Adipose tissue (tissue), 3 donors: ENCODE measurements at regions not wholly inside any gene's neighbourhood (a gene's known extent, or its start where the extent isn't known, plus 50 kb on each side); places are given as distances from the start of the nearest gene placed in this dataset.

ENCODE experiments used
- H3K27ac ChIP-seq: one replicate; pipeline ENCODE4 v1.5.1; 2013; ENCODE audit warnings: low read depth, low read length
- WGBS, 3 donors: extraction: QIAGEN DNeasy Blood & Tissue Kit; methylation state at CpG; one replicate each; pipeline ENCODE4 v1.1.7; 2013; 5-methylcytosine and 5-hydroxymethylcytosine counted together
- donor health status: healthy with polysubstance abuse.
- donor health status: Bipolar disorder and iron deficiency.
- donor health status: healthy.

DNA sequence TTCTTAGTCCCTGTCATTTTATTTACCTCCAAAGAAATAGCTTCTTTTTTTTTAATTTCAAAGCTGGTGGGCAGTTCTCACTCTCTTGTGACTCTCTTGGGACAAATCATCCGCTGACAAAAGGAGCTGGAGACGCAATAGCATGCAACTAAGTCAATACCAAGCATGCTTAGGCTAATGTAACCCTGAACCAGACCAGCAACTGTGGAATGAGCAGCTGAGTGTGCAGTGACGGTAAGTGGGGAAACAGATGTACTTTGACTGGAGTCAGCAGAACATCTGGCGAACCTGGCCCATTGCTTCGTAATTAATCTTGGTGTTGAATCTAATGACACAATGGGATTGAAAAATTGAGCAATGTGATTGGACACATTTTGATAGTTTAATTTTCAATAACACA, 280.7 kb upstream of the PLXNA2 start:
- no peak overlapping the region for H3K27ac ChIP-seq
- 55 to 92% (median 71%) methylated on average over 5 of the region's 5 CpGs for WGBS, 3 donors

DNA sequence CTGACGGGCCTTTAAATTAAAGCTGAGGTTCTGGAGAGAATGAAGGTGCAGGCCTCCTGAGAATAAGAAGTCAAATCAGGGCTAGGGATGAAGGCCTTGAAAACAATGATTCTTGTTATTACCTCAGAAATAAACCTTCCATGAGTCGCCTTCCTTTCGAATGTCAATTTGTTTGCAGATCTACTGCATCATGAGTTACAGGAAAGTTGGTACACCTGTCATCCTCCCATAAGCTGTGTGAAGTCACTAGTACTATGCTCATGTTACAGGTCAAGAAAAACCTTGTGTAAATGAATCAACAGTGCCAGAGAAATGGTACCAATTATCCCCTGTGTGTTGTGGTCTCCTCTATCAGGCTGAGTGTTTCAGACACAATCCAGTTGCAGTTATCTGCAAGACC, 281.2 kb upstream of the PLXNA2 start:
- WGBS, 3 donors = 35 to 58% (median 52%) methylated on average over 3 of the region's 3 CpGs

DNA sequence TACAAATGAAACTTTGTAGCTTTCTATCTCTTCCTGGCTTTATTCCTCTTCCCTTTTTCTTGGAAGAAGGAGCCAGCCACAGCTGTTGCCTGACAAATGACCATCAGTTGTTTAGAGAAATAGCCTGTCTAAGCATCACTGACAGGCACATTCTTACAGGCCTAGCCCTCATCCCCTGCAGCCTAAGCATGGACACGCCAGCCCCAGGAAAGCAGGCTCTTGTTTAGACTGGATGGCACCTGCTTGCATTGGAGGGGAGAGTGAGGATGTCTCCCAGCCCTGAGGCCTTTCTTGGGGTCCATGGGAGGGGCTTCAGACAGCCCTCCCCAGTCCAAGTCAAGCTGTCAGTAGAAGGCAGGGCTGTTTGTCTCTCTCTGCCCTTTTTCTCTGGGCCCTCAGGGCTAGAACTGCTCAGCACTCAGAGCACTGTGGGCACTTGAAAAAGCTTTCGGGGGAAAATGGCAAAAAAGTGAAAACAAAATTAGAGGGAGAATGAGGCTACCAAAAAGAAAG, 282.5 kb upstream of the PLXNA2 start:
- no peak overlapping the region for H3K27ac ChIP-seq
- WGBS, 3 donors = 91 to 100% (median 95%) methylated on average over 2 of the region's 2 CpGs

More for the DNA sequence above, 281.2 kb upstream of the PLXNA2 start:
- H3K27ac ChIP-seq = no peak overlapping the region

DNA sequence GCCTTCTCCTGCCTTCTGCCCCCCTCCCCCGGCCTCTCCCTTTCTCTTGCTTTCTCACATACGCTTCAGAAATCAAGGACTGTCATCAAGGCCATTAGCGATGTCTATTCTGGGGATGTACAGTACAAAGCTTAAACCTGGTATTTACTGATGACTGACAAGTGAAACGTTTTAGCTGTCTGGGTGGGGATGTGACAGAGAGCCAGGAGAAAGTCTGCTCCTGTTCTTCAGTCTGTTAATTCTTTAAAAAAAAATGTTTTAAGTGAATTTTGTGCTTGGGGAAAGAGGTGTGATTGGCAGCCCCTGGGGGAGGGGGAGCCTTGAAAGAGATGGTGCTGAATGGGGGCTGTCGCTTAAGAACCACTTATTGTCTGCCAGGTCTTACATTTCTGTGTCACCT, 283.0 kb upstream of the PLXNA2 start:
- 76 to 88% (median 83%) methylated on average over 5 of the region's 5 CpGs for WGBS, 3 donors
- no peak overlapping the region for H3K27ac ChIP-seq

DNA sequence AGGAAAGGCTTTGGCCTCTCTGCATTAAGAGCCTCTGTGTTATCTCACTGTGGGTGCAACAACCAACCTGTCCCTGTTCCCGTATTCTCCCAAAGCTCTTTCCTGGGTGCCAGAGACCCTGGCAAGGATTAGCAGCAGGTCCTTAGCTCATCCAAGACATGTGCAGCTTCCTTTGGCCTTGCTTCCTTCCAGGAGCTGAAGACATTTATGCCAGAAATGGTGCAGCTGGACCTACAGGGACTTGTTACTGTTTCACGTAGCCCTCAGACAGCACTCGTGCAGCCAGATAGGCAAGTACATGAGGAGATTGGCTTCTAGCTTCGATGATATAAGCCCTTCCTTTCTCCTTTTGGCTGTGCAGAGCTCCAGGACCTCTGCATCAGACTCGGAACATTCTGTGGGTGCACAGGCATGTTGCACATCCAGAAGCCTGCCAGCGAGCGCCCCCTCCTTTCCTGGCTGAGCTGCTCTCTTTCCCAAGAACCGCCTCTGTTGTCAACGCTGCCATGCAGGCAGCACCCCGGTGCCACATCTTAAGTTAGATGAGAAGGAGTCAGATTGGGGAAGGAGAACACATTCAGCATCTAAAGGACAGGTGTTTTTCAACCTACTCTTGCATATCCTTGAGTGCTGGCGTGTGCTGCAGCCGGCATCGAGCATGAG, 284.5 kb upstream of the PLXNA2 start:
- H3K27ac ChIP-seq = no peak overlapping the region
- WGBS, 3 donors = 60 to 69% (median 64%) methylated on average over 13 of the region's 13 CpGs

DNA sequence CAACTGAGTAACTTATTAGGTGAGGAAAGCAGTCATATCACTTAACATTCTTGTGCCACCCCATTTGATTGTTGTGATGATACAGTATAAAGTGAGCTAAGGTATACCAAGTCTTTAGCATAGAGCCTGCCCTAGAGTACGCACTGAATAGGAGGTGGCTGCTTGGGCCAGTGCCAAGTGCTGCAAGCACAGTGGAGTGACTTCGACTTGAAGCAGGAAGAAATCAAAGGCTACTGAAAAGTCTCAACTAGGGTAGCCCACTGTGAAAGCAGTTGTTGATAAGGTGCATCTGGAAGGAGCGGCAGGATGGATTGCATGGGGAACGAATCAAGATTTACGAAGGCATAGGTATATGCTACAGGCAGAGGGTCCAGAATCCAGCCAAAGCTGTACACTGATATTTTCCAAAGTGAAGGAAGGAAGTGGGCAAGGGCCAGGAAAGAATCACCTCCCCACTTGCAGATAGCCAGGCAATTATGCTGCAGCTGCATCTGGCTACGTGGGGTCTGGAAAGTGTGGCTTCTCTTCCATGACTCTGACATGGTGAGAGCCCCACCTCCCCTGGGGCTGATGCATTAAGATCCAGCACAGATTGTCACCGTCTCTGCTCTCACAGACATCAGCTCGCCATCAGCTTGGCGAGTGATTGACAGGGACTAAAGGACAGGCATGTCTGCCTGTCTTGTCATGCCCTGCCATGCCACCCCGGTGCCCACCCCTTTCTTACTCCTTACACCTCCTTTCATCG, 287.0 kb upstream of the PLXNA2 start:
- no peak overlapping the region for H3K27ac ChIP-seq
- 61 to 69% (median 64%) methylated on average over 11 of the region's 11 CpGs for WGBS, 3 donors

DNA sequence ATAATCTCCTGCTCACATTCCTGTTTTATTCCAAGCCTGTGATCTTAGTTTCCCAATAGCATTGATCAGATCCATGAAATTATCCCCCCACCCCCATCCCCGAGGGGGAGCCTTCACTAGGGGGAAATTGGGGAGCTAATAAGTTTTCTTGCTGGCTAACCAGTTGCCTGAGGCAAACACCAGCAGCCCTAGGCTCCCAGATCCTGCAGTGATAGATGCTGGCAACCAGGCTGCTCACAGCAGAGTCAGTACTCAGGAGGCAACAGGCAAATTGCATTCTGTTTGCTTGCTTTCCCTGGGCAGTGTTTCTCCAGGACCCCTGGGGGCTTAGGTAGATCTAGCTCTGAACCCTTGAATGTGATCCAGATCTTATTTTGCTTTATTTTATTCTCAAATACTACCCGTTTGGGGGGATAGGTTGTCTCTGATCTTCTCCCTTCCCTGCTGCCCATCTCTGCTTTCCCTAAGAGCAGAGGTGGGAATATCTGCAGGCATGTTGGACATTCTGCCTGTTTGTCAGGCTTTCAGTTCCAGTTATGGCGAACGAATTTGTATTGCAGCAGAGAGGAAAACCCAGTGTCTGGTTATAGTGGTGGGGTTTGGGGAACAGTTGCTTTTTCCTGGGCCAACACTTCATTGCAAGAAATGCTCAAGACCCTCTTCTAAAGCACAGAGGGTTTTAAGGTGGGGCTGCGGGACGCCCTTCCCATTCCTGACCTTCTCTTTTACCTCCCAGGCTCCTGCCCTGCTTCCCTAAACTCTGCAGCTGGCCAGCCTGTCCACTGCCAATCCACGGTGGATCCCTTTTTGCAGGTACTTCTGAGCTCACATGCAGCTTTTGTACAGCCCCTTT, 289.8 kb upstream of the PLXNA2 start:
- 65 to 84% (median 80%) methylated on average over 7 of the region's 7 CpGs for WGBS, 3 donors
- no peak overlapping the region for H3K27ac ChIP-seq

DNA sequence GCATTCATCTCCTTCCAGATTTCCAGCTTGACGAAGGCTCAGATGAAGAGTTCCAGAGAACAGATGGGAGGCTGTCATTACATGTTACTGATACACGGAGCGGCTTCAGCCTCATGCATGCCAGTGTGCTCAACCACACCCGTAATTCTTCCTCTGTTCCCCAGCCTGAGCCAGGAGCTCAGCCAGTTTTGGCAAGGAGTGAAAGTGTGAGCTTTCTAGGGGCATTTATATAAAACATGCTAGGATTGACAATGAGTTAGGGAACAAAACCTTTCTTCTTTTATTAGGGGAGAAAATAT, 290.4 kb upstream of the PLXNA2 start:
- 57 to 69% (median 68%) methylated on average over 4 of the region's 4 CpGs for WGBS, 3 donors

DNA sequence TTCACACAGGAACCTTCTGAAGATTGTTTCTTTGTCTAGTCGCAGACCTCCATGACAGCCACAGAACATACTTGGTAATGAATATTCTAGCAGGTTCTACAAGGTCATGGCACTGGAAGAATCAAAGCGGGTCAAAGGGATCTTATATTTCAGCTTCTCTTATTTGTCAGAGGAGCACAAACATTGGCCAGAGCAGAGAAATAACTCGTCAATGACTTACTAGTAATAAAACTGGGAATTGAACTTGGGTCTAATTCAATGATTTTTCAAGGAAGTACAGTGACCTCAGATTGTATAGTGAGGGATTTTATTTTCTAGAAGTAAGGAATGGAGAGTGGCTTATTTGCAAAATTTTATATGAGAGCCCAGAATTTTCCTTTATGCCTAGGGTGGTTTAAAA, 290.8 kb upstream of the PLXNA2 start:
- 60 to 85% (median 81%) methylated on average over 3 of the region's 3 CpGs for WGBS, 3 donors
- no peak overlapping the region for H3K27ac ChIP-seq

More for the DNA sequence above, 290.4 kb upstream of the PLXNA2 start:
- no peak overlapping the region for H3K27ac ChIP-seq

DNA sequence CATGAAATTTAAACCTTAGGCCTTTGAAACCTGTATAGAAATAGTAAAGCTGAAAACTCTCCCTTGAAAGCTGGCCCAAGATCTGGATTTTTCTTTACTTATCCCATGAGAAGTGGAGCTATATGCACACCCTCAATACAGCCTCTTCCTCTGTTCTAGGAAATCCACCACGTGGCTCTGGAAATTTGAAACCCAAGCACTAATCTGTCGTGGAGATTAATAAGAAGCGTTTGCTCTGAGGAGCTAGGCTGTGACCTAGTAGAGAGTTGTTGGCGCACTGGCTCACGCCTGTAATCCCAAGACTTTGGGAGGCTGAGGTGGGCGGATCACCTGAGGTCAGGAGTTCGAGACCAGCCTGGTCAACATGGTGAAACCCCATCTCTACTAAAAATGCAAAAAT, 291.3 kb upstream of the PLXNA2 start:
- 44 to 77% (median 70%) methylated on average over 7 of the region's 7 CpGs for WGBS, 3 donors
- H3K27ac ChIP-seq = no peak overlapping the region

DNA sequence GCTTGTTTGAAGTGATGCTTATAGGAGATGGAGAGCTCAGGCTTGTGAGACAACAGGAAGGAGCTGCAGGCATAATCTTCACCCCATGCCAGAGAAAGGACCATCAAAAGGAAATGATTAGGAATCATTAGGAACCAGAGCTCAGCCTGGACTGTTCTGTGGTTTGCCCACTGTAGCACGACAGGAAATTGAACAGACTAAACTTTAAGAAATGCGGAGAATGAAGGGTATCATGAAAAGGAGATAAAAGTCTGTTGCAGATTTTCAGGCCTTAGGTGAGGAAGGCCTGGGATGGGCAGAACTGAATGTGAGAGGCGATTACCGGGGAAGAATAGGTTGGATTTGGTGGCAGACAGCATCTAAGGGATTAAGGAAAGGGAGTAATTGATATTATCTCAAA, 292.0 kb upstream of the PLXNA2 start:
- 61 to 78% (median 67%) methylated on average over 4 of the region's 4 CpGs for WGBS, 3 donors
- H3K27ac ChIP-seq = no peak overlapping the region

DNA sequence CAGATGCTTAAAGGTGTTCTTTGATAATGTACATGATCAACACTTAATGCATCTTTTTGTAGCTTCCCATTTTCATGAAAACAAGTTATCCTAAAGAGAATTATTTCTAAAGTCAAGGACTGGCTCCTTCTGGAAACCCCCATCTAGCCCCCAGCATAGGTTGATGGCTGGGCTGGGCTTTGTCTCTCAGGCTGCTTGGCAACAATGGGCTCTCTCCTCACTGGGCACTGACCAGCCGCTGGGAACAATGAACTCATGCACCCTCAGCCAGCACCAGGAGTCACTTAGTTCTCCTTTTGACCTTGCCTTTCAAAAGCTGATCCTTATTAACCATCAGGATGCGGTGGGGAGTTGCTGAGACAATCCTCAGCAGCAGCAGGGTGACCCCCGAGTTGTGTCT, 293.0 kb upstream of the PLXNA2 start:
- 55 to 86% (median 81%) methylated on average over 3 of the region's 3 CpGs for WGBS, 3 donors
- H3K27ac ChIP-seq = no peak overlapping the region

DNA sequence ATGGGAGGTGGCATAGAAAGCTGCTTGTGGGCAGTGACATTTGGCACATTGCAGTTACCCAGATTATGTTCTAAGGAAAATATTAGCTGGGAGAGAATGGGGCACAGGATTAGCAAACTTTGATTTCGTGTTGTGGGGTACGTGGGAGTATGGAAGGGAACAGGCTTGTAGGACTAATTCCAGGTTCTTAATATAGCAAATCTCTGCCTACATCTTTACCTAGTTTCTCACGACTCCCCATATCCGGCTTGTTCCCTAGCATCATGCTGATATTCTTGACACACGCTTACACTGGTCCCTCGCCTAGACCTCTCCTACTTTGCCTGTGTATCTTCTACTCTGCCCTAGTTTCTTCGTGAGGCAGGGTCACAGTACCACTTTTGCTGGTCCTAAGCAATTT, 293.9 kb upstream of the PLXNA2 start:
- 75 to 86% (median 85%) methylated on average over 7 of the region's 7 CpGs for WGBS, 3 donors
- no peak overlapping the region for H3K27ac ChIP-seq

DNA sequence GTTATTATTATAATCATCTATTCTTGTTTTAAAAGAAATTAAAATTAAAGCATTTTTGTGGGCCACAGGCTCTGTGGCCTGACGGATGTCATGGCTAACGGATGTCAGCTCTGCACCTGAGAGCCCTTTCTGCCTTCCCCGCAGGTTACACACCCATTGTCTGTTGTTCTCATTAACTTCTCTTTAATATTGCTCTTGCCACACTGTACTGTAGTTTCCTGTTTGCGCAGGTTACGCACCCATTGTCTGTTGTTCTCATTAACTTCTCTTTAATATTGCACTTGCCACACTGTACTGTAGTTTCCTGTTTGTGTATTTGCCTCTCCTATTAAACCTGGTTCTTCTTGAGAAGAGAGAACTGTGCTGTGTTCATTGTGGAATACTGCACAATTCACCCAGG, 294.4 kb upstream of the PLXNA2 start:
- H3K27ac ChIP-seq = no peak overlapping the region
- WGBS, 3 donors = 49 to 76% (median 64%) methylated on average over 5 of the region's 5 CpGs

DNA sequence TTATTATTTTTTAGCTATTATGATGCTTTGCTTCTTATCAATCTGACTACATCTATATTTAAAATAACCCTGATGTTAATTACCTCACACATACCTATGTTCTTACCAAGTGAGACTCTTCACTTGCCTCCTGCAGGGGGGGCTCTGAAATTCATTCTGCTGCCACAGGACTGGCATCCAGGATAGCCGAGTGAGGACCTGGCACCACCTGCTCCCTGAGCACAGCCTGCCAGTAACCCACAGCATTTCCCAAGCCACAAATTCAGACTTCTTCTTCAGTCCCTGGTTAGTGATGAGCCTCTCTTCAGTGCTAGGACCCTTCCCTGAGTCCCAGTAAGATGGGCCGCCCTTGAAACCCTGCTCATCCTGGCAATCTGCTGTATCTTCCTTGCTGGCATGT, 296.5 kb upstream of the PLXNA2 start:
- no peak overlapping the region for H3K27ac ChIP-seq
- 84 to 89% (median 88%) methylated on average over 2 of the region's 2 CpGs for WGBS, 3 donors

DNA sequence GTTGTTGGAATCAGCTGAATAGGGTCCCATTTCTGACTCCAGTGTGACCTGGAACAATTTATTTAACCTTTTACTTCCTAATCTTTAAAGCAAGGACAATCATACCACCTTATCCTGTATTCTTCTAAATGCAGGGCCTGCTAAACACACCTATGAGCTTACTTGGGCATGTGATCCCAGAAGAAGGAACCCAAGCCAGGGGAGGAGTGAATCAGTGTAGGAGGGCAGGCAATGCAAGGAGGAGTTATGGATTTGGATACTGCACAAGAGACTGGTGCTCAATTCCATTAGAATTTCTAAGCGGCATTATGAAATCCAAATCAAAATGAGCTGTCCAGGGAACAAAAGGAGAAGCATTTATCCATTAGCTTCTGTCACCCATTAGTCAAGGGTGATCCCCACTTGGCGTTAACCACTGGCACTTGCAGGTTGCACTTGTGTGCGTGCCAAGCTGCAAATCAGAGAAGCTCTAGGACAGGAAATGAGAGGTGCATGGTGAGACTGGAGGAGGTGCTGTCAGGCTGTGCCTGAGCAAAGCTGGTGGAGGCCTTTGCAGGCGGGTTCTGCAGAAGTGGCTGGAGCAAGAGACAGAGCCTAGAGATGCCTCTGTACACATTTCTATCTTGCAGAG, 297.2 kb upstream of the PLXNA2 start:
- H3K27ac ChIP-seq = no peak overlapping the region
- 83 to 87% (median 87%) methylated on average over 4 of the region's 4 CpGs for WGBS, 3 donors

DNA sequence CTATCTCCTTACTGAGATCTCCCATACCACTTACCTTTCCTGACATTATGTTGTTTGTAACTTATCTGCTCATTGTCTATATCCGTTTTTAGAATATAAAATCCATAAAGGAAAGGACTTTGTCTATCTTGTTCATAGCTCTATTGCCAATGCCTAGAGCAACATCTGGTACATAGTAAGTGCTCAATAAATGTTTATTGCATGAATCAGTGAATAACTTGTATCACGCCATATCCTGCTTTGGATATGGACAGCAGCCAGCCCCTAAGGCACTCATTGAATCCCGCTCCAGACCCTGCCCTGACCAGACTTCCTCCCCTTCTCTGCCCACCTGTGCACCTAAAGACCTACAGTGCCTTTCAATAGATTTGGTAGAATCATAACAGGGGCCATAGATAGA, 298.1 kb upstream of the PLXNA2 start:
- 89 to 97% (median 90%) methylated on average over 3 of the region's 3 CpGs for WGBS, 3 donors
- H3K27ac ChIP-seq = no peak overlapping the region

DNA sequence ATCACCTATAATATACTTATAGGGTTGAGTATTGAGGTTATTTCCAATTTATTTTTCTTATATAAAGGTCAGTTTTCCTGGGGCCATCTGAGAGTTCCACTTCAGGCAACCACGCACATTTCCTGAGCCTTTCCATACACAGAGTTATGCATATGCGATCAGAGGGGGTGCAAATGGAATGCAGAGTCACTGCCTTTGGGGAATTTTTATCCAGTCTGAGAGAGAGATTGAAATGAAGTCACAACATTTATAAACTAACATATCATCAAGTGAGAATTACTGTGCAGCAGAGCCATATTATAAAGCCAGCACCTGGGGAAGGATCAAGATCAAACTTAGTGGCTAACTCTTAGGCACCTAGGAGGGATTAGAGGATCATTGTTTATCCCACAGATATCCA, 299.9 kb upstream of the PLXNA2 start:
- WGBS, 3 donors = 82 to 87% (median 85%) methylated on average over 2 of the region's 2 CpGs

DNA sequence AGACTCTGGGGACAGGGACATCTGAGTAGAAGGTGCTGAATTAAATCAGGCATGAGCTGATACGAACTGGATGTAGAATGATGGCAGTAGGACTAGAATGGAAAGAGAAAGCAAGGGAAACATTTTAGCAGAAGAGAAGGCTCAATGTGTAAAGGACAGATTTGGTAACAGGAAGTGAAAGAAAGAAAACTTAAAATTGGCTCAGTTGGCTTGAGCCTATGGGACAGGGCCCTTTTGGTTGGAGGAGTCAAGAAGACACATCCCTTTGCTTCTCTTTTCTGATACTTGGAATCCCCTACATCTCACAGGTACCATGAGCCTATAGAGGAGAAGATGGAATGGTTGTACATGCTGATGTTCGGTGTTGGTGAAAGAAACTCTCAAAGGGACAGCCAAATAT, 300.6 kb upstream of the PLXNA2 start:
- WGBS, 3 donors = 84 to 95% (median 90%) methylated on average over 2 of the region's 2 CpGs
- no peak overlapping the region for H3K27ac ChIP-seq

More for the DNA sequence above, 299.9 kb upstream of the PLXNA2 start:
- no peak overlapping the region for H3K27ac ChIP-seq
